NCI-H2081 treated with DMSO at 0.1 percent for 48 hours (cell line): ENCODE measurements at regions not wholly inside any gene's neighbourhood (a gene's known extent, or its start where the extent isn't known, plus 50 kb on each side); places are given as distances from the start of the nearest gene placed in this dataset.

ENCODE experiments used
- DNase-seq: peaks from one replicate; lab custom pipeline; 2025; lab: John Stamatoyannopoulos, UW

DNA sequence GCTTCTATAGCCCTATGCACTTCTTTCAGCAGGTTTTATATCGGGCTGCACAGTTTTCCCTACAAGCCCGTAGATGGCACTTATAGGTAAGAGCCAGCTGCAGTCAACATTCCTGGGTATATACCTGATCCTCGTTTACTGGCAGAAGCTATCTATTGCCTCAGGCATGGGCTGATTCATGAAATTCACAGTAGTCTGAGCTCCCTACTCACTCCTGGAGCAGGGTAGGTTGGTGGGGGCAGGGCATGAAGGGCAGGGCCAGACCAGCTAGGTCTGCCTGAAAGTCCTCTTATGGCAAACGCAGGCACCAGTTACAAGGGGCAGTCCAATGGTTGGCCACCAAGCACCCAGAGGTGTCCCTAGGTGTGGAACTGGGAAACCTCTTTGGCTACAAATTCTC lies 345.8 kb downstream of the RPS29 start:
- no peak for DNase-seq

DNA sequence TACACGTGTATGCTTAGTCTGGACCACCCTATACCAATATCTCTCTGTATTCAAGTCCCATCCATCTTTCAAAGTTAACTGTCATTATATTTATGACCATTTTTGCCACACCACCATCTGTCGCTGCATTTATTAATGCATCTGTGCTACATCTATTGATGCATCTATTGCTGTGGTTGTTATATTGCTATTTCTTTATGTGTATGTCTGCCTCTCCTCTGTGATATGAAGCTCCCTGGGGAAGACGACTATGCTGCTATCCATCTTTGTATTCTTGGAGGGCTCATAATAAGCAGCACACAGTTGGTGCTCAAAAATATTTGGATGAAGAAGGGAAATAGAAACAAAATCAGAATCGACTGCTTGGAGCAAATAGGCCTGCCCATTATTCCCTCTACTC lies 357.6 kb downstream of the RPS29 start:
- no peak for DNase-seq

DNA sequence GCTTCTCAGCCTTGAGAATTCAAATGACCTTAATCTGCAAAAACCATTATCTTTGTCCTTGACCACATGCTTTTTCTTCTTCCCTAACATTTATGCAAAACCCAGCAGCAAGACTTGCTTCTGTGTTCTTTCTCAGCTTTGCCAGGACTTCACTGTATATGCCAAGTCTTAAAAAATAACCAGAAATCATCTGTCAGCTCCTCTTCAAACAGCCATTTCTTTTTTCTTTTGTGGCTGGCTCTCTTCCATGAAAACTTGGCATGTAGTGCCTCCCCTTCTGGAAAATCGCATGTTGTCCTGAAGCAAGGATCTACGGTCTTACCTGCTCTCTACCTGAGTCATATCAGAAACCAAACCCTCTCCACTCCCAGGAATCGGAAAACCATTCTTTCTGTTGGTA lies 364.9 kb downstream of the RPS29 start:
- DNase-seq: no peak

DNA sequence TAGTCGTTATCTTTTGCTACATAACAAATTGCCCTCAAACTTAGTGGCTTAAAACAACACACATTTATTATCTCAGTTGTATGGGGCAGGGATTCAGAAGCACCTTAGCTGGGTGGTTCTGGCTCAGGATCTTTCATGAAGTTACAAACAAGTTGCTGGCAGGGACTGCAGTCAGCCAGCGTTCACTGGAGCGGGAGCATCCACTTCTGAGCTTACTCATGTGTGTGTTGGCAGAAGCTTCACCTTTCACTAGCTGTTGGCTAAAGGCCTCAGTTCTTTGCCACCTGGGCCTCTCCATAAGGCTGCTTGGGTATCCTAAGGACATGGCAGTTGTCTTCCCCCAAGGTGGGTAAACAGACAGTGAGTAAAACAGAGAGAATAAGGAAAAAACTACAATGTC lies 365.7 kb downstream of the RPS29 start:
- DNase-seq: no peak

DNA sequence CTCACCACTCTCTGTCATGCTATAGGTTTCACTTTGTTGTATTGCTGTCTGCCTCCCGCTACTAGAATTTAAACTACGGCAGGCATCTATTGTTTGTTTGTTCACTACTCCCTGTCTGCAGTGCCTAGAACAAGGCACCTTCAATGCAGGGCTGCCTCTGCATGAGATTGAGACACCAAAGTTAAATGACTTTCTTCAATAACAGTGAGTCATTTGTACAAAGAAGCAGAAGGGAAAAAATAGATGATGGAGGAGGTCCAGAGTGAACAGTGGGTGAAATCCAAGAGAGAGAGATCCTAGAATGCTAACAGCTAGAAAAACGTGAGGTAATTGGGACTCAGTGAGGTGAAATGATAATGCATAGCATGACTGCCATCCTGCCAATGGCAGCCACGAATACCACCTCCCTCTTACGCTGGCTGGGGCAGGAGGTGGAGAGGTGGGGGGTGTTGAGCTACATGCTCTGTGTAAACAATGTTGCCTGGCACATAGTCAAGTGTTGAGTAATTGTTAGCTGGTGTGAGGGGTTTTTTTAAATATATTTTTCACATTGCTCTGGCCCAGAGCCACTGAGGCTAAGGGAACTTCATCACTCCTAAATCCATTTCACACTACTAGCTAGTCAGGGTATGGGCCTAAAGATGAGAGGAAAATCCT lies 367.6 kb downstream of the RPS29 start:
- no peak for DNase-seq

DNA sequence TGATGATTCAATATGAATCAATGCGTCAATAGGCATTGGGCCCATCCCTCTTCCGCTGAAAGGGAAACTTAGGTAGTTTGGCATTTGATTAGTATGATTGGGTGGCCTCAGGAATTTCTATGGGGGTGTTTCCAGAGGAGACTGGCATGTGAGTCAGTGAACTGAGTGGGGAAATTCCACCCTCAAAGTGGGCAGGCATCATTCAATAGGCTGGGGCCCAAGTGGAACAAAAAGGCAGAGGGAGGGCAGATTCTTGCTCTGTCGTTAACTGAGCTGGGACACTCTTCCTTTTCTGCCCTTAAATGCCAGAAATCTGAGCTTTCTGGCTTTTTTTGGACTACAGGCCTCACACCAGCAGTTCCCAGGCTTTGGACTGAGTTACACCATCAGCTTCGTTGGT lies 373.5 kb downstream of the RPS29 start:
- no peak for DNase-seq

DNA sequence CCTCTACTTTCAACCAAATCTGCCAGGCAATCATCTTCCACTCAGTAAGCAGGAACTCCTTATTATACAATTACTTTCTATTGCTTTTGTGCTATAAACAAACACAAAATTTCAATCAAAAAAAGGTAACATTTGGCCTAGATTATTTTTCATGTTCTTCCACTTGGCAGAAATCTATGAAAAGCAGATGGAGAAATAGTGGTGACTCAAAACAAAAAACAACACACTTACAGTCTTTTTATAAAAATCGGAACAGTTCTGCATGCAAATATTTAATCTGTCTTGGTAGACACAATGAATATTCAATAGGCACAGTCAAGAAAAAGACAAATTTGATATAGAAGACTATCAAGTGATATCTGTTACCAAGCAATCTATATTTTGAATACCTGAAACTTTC lies 376.8 kb downstream of the RPS29 start:
- DNase-seq: no peak

DNA sequence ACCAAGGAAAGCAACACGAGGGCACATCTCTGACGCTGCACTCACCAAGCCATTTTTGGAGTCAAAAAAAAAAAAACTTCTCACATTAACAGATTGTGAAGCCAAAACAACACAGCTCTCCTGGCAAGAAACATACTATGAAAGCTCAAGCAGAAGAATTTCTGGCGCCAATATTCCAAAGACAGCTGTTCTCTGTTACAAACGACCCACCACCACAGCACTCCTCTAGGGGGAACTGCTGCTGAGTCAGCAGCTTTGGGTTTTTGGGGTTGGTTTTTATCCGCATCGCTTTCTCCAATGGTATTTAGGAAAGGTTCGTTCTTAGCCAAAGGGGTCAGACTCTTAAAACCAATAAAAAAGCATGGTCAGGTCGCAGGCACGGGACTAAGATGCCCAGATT lies 379.4 kb downstream of the RPS29 start:
- DNase-seq: no peak

DNA sequence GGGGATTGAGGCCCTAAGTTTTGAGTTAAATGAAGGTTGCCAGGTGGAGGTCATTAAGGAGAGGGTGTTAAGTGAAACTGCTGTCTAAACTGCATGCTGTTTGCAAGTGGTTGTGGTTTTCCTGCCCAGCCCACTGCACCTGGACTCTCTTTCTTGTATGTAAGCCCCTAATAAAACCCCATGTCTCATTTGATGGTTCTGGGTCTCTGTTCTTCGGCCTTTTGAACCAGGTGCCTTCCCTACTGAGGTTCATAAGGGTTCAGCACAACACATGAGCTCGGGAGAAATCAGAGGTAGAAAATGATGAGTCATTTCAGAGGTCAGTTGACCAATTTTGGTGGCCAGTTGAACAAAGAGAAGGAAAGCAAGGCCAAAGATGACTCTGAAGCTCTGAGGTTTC lies 382.5 kb downstream of the RPS29 start:
- DNase-seq: no peak

DNA sequence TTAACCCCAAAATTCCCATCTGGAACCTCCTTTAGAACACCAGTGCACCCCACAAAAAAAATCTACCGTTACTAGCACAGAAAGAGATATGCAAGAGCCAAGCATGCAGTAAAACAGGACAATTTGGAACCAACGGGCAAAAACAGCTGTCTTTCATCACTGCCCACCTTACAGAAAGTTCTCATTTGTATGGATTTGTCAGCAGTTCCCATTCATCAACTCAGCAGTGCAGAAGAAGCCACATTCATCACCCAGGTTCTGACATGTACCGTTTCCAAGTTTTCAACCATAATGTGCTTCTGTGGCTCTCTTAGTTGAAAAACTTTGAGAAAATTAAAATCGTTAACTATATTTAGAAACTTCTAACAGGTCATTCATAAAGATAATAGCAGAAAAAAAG lies 387.0 kb downstream of the RPS29 start:
- DNase-seq: no peak

DNA sequence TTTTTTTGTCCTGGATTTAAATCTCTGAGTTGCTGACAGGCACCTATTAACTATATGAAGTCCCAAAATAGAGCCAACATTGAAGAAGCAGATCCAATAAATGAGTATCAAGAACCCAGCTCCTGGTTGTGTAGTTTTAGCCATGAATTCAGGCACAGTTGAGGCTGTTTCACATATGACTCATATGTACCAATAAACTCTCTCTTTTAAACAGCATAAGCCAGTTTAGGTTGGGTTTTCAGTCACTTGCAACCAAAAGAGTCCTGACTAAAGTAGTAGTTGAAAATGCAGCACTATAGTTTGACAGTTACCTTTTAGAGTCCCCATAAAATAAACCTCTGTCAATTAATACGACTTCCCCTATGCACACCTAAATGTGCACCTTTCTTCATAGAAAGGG lies 389.9 kb downstream of the RPS29 start:
- no peak for DNase-seq

DNA sequence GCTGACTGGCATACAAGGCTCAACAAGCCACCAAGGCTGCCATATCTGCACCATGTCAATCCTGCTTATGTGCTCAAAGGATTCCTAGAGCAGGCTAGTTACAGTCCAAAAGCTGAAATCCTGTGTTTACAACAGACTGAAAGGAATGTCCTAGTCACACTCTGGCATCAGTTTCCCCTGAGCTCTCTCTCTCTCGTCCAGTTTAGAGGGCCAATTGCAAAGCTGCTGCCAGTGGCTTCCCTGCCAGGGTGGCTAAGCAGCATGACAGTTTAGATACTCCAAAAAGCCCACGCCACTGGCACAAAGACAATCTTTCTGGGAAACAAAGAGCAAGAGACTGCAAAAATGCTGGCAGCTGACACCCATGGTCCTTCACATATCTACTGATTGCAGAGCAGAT lies 392.1 kb downstream of the RPS29 start:
- DNase-seq: no peak

DNA sequence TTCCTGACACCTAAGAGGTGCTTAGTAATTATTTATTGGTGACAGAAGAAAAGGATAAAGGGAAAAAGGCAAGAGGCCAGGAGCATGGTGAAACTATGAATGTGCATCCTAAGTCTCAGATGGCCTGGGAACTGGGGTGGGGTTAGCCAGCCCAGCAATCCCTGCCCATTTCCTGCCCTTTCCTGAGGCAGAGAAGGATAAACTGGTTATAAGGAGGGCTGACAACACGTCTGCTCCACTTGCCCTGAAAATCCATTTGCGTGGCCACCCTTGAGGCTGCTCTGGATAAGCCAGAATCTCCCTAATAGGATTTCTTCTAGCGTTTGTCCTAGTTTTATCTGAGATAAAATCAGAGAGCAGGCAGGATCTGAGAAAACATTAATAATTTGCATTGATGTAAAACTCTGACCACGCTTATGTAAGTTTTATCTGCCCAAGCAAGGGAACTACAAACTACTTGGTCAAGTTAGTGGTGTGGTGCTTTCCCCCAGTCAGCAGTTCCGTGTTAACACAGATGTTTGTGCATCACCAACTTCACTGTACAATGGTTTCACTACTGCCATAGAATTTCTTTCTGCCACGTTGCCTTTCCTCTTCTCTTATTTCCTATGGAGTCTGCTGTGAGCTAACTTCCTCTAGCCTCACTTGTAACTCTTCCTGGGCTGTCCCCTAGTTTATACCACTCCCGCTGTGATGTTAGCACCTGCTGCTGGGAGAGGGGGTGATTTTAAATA lies 392.7 kb downstream of the RPS29 start:
- no peak for DNase-seq

DNA sequence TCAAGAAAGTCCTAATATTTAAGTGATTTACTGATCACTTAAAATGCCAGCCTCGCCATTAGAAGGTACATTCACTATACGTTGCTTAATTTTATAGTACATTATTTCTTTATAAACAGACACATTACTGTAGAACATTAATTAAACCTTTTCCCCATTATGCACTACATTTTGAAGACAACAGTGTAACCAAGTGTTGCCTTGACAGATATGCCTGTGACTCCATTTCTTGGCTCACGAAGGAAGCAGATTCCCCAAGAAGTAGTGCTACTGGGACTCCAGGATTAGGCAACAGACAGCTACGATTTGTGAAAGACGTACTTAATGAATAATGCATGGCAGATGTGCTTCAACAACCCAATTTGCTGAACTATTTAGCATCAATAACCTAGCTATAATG lies 394.8 kb downstream of the RPS29 start:
- DNase-seq: no peak

DNA sequence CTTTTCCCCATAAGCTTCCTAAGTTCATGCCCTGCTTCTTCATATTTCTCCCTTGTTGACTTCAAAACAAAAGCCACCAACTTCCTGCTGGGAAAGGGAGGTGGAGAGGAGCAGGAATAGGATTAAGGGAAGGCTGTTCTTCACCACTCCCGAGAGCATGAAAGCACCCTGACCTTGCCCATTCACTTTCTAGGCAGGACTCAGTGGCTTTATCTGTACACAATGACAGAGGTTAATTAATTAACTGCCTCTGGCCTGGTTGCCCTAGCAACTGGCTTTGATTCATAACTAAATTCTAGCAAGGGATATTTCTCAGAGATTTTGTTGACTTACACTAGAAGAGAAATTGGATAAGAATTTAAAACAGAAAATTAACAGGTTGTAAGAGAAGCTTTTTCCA lies 396.8 kb downstream of the RPS29 start:
- DNase-seq: no peak

DNA sequence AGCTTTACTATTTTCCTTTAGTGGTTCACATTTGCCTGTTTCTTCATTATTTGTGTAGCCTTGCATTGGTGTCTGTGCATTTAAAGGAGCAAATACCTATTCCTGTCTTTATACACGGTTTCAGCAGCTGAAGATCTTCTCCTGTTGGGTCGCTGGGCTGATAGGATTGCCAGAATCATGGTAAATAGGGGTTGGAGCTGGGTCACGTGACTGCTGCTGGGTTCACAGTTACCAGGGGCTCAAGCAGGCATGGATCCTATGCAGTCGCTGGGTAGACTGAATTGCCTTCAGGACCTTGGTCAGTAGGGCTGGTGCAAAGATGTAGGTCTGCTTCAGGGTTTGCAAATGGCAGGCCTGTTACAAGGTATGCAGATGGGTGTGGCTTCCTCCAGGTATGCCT lies 398.4 kb downstream of the RPS29 start:
- DNase-seq: no peak

DNA sequence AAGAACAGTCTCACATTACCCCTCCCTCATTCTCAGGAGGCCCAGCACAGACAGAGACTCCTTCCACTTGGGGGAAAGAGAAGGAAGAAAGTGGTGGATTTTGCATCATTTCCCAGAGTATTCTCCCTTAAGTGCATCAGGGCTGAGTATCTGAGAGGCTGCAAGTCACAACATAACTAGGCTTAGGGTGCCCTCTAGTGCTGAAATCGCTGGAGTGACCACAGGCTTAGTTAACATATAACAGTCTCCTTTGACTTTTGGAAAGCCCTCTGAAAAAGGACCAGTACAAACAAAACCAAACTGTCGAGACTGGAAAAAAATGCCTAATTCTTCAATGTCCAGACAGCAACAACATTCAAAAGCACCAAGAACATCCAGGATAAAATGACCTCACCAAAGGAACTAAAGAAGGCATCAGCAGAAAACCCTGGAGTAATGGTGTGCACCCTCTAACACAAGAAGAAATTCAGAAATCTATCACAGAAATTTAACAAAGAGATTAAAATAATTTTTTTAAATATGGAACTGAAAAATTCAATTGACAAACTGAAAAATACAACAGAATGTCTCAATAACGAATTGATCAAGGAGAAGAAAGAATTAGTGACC lies 412.3 kb downstream of the RPS29 start:
- peak; percentile 35 for DNase-seq

DNA sequence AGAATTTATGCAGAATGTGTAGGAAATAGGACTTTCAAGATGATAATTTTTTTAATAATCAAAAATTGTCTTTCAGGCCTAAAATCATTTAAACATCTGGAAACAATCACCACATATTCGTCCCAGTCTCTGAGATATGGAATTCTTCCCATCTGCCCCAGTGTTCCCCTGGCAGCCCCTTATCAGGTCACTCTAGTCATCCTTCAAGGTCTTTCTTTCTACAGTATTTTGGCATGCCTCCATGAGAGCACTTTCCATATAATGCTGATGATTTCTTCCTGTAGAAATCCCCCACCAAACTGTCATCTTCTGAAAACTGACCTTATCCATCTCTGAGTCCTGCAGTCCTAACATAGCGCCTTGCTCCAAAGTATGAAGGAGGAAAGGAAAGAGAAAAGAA lies 422.1 kb downstream of the RPS29 start:
- no peak for DNase-seq

DNA sequence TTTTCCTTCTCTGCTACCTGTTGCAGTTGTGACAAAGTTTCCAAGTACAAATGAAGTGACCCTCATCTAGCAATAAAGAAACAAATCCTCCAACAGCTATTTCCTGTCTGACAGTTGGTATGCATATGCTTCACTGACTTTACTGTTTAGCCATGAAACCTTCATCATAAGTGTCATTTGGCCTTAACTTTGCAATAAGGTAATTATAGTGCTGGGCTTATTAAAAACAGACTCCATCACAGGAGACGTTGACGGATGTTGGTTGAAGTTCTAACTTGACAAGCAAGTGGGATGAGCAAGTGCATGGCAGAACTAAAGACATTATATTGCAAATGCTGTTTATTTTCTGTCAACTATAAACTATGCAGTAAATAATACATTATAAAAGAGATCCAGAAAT lies 425.2 kb downstream of the RPS29 start:
- DNase-seq: no peak

DNA sequence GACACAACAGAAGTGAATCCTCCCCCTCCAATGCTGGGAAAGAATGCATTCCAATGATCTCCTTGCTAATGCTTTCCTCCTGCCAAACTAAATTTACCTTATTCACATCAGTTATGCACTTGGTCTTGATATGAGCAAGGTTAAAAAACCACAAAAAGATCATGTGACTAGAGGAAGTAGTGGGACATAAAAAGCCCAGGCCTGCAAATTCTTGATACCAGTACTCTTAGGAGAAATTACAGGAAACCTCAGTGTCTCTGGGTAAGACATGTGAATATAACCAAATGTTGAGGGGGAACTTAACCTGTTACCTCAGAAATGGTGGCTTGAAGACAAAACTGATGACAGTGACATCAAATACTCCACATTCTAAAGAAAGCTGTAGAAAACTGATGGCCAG lies 427.1 kb downstream of the RPS29 start:
- no peak for DNase-seq

DNA sequence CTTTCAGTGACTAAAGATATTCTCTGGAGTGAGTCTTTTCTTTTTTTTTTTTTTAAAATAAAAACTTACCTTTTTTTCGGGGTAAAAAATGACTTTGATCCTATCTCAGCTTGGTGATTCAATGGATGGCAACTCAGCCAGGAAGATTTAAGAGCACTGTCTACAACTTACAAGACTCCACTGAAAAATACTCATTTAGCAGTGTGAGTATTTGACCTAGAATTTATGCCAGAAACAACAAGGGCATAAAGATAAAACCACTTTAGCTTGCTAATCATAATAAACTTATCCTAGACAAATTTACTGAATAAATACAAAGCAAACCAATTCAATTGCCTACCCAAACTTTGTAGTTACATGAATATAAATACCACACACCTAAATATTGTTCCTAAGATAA lies 446.6 kb downstream of the RPS29 start:
- DNase-seq: no peak

DNA sequence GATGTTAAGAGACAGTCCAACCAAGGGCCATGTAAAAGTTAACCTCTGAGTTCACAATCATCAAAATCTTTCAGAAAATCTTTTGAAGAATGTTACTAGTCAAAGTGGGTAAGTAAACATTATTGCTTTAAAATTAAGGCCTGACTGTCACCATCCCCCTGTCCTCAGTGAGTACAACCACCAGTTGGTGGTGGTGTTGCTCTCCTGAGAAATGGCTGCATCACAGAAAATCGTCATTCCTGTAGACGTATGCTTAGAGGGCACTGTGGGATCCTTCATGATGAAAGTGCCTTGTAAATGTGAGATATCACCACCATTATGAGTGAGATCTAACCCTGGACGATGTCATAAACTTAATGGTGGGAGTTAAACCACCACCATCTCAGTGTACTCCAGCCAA lies 451.2 kb downstream of the RPS29 start:
- no peak for DNase-seq

DNA sequence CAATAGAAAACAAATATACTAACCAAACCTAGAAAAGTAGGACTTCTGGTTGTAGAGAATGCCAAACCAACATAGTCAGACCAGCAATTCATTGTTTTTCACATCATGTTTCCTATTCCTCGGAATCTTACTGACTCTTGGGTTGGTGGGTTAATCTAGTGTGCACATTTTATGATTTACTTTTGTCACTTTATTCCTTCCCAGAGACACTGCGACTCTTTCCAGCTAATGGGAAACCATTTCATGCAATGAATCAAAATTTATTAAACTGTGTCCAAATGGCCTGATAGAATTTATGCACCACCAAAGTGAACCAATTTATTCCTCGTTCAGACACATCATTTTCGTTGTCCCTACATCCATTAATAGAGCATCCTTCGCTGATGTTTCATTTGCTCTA lies 464.9 kb downstream of the RPS29 start:
- DNase-seq: no peak
